OCI-LY7 (cell line): ENCODE measurements at regions not wholly inside any gene's neighbourhood (a gene's known extent, or its start where the extent isn't known, plus 50 kb on each side); places are given as distances from the start of the nearest gene placed in this dataset.

Experiments used
- BruUV-seq: library from RNA; stranded (reverse); fragments of 400-500 nt; replicated peaks from 2 replicates; lab custom pipeline; 2021; lab: Mats Ljungman, UMichigan
- CTCF ChIA-PET: fragments of 300-600 bp; sonication (Branson Sonifier 250); formaldehyde crosslinking; loops from one replicate; lab custom pipeline; 2022; ENCODE audit warnings: antibody characterized with exemption; ENCODE audit not compliant: unreplicated experiment; lab: Charles Lee
- POLR2A ChIA-PET: fragments of 300-600 bp; sonication (Branson Sonifier 250); formaldehyde crosslinking; loops from one replicate; lab custom pipeline; 2022; ENCODE audit warnings: antibody characterized with exemption; lab: Charles Lee
- DNase-seq: peaks from one replicate; pipeline ENCODE4 v3.0.0-alpha.2; 2015; ENCODE audit warnings: low spot score
- H2AFZ ChIP-seq: fragments of 200-600 bp; sonication (generic), shearing (Covaris generic); 2 replicates; pipeline ENCODE4 v1.6.1; 2014; ENCODE audit warnings: mild to moderate bottlenecking, antibody characterized with exemption, low read length, moderate library complexity
- H3K27ac ChIP-seq: fragments of 200-600 bp; sonication (generic); 2 replicates; pipeline ENCODE4 v1.5.1; 2014; ENCODE audit warnings: mixed run types, low read depth, mild to moderate bottlenecking, moderate library complexity, low read length, inconsistent platforms; ENCODE audit not compliant: poor library complexity, severe bottlenecking
- H3K36me3 ChIP-seq: fragments of 200-600 bp; sonication (generic); 2 replicates; pipeline ENCODE4 v1.6.1; 2014; ENCODE audit warnings: mild to moderate bottlenecking, antibody characterized with exemption, low read length, moderate library complexity, mixed read lengths; ENCODE audit not compliant: insufficient read depth
- H3K4me1 ChIP-seq: fragments of 200-600 bp; sonication (generic); 2 replicates; pipeline ENCODE4 v1.5.1; 2014; ENCODE audit warnings: mild to moderate bottlenecking, low read length; ENCODE audit not compliant: insufficient read depth, poor library complexity, severe bottlenecking
- H3K4me2 ChIP-seq: fragments of 200-600 bp; sonication (generic); 2 replicates; pipeline ENCODE4 v1.6.1; 2014; ENCODE audit warnings: mild to moderate bottlenecking, low read length
- H3K4me3 ChIP-seq: fragments of 200-600 bp; sonication (generic); 2 replicates; pipeline ENCODE4 v1.5.1; 2014; ENCODE audit warnings: mild to moderate bottlenecking, low read depth, low read length; ENCODE audit not compliant: poor library complexity, severe bottlenecking
- H3K79me2 ChIP-seq: fragments of 200-600 bp; sonication (generic); 2 replicates; pipeline ENCODE4 v1.6.1; 2016; ENCODE audit warnings: low read depth, mild to moderate bottlenecking, low read length, moderate library complexity, mixed read lengths; ENCODE audit not compliant: insufficient read depth
- H3K9me2 ChIP-seq: fragments of 200-600 bp; sonication (generic); 2 replicates; pipeline ENCODE4 v1.6.1; 2016; ENCODE audit warnings: mild to moderate bottlenecking, low read length, mixed read lengths; ENCODE audit not compliant: insufficient read depth
- H3K9me3 ChIP-seq: fragments of 200-600 bp; sonication (generic); 2 replicates; pipeline ENCODE4 v1.6.1; 2014; ENCODE audit warnings: mild to moderate bottlenecking, mixed run types, low read length, mixed read lengths
- H4K20me1 ChIP-seq: fragments of 200-600 bp; sonication (generic); 2 replicates; pipeline ENCODE4 v1.6.1; 2014; ENCODE audit warnings: mild to moderate bottlenecking, antibody characterized with exemption, low read length, moderate library complexity, mixed read lengths; ENCODE audit not compliant: insufficient read depth
- CTCF ChIP-seq: fragments of 200-600 bp; sonication (generic); conservative IDR thresholded peaks from 2 replicates; pipeline ENCODE4 v1.5.1; 2014; ENCODE audit warnings: mild to moderate bottlenecking, antibody characterized with exemption, low read length, moderate library complexity, mixed read lengths
- EZH2phosphoT487 ChIP-seq: fragments of 200-600 bp; sonication (generic); IDR thresholded peaks from 2 replicates; pipeline ENCODE4 v1.6.1; 2018; ENCODE audit warnings: low read depth, borderline replicate concordance, mild to moderate bottlenecking, mixed run types, antibody characterized with exemption, low read length, moderate library complexity, mixed read lengths
- intact Hi-C: fragments of 100-400 bp; cut with micrococcal nuclease; formaldehyde crosslinking; loops from one replicate; pipeline ENCODE4 v1.10.0; 2022; ENCODE audit not compliant: unreplicated experiment

GRCh38 chr18:73900106-73900835 is 247.4 kb downstream of the FBXO15 start:
- no peaks in the 10 kb centered on the region for H3K36me3 ChIP-seq
- TF ChIP-seq CTCF (no peak), EZH2phosphoT487 (no peak)
- DNase-seq: no peak
- no peak overlapping the region for H2AFZ ChIP-seq
- no peak overlapping the region for H3K4me2 ChIP-seq
- no peak overlapping the region for H3K4me3 ChIP-seq
- ChIA-PET POLR2A (interaction anchor here (0.7 kb wide), 1 partner anchor 230 kb away, joined by 8 read pairs; no protein-coding TSS in a partner anchor), CTCF (no interaction called here)
- no peak overlapping the region for H3K27ac ChIP-seq
- no peaks in the 10 kb centered on the region for H3K9me3 ChIP-seq
- no peaks in the 10 kb centered on the region for H3K4me1 ChIP-seq
- H3K9me2 ChIP-seq: no peaks in the 10 kb centered on the region
- intact Hi-C loops: no loop called here
- H3K79me2 ChIP-seq: no peaks in the 10 kb centered on the region
- no peaks in the 10 kb centered on the region for H4K20me1 ChIP-seq
- no TSS peak for BruUV-seq

GRCh38 chr18:73897517-73897916 is 250.1 kb downstream of the FBXO15 start:
- Histone ChIP-seq H3K4me3 (no peak overlapping the region), H3K36me3 (no peaks in the 10 kb centered on the region), H3K4me2 (no peak overlapping the region), H3K27ac (no peak overlapping the region), H3K9me2 (no peaks in the 10 kb centered on the region), H2AFZ (no peak overlapping the region), H3K9me3 (no peaks in the 10 kb centered on the region), H3K4me1 (no peaks in the 10 kb centered on the region), H4K20me1 (no peaks in the 10 kb centered on the region), H3K79me2 (no peaks in the 10 kb centered on the region)
- ChIA-PET POLR2A (interaction anchor here (0.7 kb wide), 2 partner anchors 38 to 1135 kb away, joined by 3 to 6 read pairs; no protein-coding TSS in a partner anchor), CTCF (no interaction called here)
- no peak for TF ChIP-seq CTCF
- BruUV-seq: no TSS peak
- intact Hi-C loops: no loop called here
- DNase-seq: no peak

- Histone ChIP-seq H3K4me2 (no peak overlapping the region), H3K79me2 (no peaks in the 10 kb centered on the region)
Measured at GRCh38 chr18:73896685-73897084, 250.9 kb downstream of the FBXO15 start.

More at GRCh38 chr18:73896685-73897084, 250.9 kb downstream of the FBXO15 start:
- DNase-seq: no peak
- BruUV-seq: no TSS peak
- Histone ChIP-seq H3K4me1 (no peaks in the 10 kb centered on the region), H3K9me2 (no peaks in the 10 kb centered on the region), H3K4me3 (no peak overlapping the region), H4K20me1 (no peaks in the 10 kb centered on the region), H3K9me3 (no peaks in the 10 kb centered on the region), H2AFZ (no peak overlapping the region), H3K36me3 (no peaks in the 10 kb centered on the region), H3K27ac (no peak overlapping the region)
- no peak for TF ChIP-seq CTCF
- no peak for TF ChIP-seq EZH2phosphoT487
- intact Hi-C loops: no loop called here
- ChIA-PET CTCF (no interaction called here), POLR2A (interaction anchor here (0.6 to 0.7 kb wide), 2 partner anchors 345 to 1134 kb away, joined by 3 to 6 read pairs; no protein-coding TSS in a partner anchor)
